GM21825 (cell line): ENCODE measurements at regions not wholly inside any gene's neighbourhood (a gene's known extent, or its start where the extent isn't known, plus 50 kb on each side); places are given as distances from the start of the nearest gene placed in this dataset.
"Not testable (repeated sequence)": the region's sequence is repeated elsewhere in the genome, so short reads cannot be mapped to it uniquely, and the experiment has no call there.

ENCODE experiments used
- ATAC-seq: cut with Tn5 transposase; IDR thresholded peaks from one replicate; pipeline ENCODE4 v1.9.1; 2021; ENCODE audit warnings: mild to moderate bottlenecking, moderate library complexity; ENCODE audit not compliant: unreplicated experiment

DNA sequence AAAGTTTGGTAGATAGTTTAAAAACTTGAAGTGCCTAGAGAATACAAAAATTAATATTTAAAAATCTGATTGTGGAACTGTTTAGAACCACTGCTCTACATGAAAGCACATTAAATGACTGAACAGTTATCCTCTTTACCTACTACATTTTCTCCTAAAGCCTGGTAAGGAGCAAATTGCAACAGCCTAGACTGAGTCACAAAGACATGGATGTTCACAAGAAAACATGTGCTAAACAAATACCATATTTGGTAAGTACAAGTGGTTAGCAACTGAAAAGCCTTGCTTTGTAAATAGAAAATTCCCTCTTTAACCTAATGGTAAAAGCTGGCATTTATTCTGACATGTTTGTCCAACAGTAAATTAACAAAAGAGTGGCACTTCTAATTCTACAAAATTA lies 203.1 kb downstream of the FBXO8 start:
- no peak for ATAC-seq

DNA sequence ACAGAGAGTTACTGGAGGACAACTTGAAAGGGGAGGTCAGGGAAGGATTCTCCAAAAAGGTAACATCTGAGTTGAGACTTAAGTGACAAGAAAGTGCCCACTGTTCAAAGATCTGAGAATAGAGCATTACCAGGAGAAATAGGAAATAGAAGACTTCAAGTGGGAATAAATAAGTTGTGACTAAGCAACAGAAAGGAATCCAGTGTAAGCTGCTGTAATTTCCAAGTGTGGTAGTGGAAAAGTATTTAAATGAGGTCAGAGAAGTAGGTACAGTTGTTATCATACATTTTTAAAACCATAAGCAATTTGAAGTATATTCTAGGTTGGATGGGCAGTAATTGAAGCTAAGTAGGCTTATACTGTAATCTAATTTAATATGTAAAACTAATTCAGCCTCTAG lies 211.9 kb downstream of the FBXO8 start:
- ATAC-seq, result no peak

DNA sequence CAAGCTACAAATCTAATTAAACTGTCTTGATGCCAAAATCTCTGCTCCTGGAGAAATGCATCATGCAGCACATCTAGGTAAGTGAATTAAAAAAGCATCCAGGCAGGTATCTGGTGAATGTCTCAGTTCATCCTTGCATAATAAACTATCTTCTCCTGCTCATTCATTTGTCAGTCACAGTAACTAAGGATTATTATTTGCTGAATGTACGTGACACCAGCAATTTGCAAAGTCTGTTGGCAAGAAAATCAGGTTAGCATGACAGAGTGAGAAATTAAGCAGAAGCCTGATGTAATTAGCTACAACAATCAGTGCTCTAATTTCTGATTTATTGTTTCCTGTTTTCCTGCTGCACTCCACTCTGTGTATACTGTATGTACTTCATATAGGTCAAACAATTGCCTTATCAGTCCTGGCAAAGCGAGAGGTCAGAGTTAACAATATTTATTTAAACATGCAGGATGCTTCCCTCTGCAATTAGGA lies 213.6 kb downstream of the FBXO8 start:
- no peak for ATAC-seq

DNA sequence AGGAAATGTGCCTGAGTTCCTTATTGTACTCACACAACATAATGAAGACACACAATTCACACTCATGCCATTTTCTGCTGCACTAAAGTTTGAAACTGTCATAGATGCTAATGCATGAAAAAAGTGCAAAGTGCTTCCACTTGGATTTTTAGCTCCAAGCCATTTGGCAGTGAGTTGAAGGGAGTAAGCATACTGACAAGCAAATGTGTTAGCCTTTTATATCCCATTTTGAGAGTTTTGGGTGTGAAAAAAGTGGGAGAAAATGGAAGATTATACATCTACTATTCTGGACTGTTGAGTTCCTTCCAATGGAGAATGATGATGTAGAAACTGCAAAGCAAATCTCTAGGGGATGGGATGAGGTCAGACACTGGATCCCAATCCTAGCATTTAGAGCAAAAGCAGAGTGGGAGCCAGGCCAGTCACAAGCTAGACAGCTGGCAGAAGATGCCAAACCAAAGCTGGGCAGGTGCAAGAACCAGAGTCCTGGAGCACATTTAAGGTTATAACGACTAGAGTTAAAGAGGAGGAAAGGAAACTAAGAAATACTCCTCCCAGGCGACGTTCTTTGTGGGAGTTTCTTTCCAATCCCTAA lies 216.8 kb downstream of the FBXO8 start:
- ATAC-seq, result no peak

- no peak for ATAC-seq
Observed at GRCh38 chr4:174062831-174063230, 220.6 kb downstream of the FBXO8 start.

- no peak for ATAC-seq
Observed at GRCh38 chr4:174061026-174061425, 222.4 kb downstream of the FBXO8 start.

DNA sequence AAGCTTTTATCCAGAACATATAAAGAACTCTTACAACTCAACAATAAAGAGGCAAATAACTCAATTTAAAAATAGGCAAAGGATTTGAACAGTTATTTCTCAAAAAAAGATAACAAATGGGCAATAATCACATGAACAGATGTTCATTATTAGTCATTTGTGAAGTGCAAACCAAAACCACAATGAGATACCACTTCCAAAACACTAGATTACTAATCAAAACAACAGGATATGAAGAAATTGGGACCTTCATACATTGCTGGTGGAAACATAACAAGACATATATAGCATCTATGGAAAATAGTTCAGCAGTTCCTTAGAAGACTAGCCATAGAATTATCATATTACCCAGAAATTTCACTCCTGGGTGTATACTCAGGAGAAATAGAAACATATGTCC lies 224.6 kb downstream of the FBXO8 start:
- no peak for ATAC-seq

- no peak for ATAC-seq
Observed at GRCh38 chr4:174056959-174057358, 226.5 kb downstream of the FBXO8 start.

- ATAC-seq, result no peak
Observed at GRCh38 chr4:174055344-174055743, 228.1 kb downstream of the FBXO8 start.

DNA sequence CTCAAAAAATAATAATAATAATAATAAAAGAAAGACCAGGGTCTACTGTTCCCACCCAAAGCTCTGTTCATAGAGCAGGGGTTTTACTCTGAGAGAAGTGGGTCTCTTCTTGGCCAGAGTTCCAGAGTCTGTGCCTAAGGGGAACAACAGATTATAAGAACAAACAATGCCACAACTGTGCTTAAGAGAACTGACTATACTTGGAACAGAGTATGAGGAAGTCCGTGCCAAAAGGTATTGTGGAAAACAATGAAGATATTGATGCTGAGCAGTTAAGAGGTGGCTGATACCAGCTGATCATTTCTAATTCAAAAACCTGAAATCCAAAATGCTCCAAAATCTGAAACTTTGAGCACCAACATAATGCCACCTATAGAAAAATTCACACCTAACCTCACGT lies 229.6 kb downstream of the FBXO8 start:
- no peak for ATAC-seq

- no peak for ATAC-seq
Observed at GRCh38 chr4:174047363-174047762, 236.1 kb downstream of the FBXO8 start.

- ATAC-seq, result not testable (repeated sequence)
Observed at GRCh38 chr4:174045829-174046228, 237.6 kb downstream of the FBXO8 start.

DNA sequence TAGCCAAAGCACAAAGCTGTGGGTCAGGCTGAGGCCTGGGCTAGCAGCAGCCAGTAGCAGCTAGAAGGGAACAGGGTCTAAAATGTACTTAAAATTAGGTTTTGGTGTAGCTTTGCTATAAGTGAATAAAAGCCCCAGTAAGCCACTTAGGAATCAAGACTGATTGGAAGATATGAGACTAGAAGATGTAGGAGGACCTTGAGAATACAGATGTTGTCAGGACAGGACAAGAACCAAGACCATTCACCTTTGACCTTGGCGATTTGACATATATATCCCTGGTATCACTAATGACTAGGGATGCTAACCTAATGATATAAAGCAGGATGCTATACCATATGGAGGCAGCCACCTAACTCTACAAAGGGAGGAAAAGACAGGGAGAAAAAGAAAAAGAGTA lies 238.1 kb downstream of the FBXO8 start:
- ATAC-seq, result no peak

DNA sequence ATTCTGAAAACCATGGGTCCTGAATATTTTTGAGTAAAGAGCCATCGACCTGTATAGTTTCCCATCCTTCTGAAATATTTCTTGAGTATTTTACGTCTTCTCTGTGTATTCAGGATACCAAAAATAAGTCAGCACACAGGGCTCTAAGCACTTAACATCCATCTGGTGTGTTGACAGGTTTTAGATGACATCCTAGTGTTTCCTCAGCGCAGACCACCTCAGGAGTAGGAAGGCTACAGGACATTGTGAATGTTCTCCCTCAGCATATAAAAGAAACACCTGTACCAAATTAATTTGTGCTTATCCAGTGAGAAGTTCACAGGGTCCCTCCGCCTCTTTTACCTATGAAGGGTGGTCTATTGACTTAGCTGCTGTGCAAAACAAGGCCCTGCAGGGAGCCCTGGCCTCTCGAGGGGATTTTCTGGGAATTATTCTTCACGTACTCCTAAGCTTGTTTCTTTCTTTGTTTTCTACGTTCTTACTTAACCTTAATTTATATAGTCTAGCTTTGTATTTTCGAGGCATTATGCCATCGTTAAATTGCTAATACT lies 241.8 kb downstream of the FBXO8 start:
- no peak for ATAC-seq

- ATAC-seq, result no peak
Observed at GRCh38 chr4:174040287-174040686, 243.2 kb downstream of the FBXO8 start.

- ATAC-seq, result no peak
Observed at GRCh38 chr4:174038481-174038880, 245.0 kb downstream of the FBXO8 start.

- ATAC-seq, result no peak
Observed at GRCh38 chr4:174037631-174038030, 245.8 kb downstream of the FBXO8 start.

DNA sequence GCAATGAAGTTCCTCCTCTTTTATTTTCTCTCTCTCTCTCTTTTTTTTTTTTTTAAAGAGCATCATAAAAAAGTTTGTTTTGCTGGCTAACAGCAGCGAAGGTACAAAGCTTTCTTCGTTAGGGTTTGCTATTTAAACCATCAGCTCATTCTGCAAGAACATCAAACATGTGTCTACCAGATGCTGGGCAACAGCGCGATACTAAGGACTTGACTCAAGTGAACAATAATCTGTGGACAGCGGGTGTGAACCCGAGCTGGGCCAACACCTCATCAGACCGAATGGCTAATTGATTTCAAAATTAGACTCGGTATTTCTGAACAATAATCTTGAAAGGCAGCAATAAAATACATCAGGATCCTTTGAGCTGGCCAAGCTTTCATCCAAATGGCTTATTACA lies 246.4 kb downstream of the FBXO8 start:
- ATAC-seq, result no peak

DNA sequence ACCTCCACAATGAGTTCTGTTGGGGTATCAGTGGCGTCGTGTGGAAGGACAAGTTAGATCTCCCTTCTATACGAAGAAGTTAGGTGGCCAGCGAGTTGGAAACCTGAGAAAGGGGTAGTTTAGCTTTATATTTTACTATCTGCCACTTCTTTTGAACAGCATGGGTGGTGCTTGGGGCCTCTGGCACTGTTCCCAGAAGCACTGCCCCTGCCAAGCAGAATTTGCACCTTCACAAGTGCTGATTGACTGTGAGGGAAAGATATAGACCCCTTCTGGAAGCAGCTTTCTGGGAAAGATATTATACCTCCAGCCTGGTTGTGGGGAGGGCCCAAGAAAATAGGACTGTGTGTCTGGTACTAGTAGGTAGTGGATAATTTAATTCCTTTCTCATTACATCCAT lies 246.9 kb downstream of the FBXO8 start:
- no peak for ATAC-seq

DNA sequence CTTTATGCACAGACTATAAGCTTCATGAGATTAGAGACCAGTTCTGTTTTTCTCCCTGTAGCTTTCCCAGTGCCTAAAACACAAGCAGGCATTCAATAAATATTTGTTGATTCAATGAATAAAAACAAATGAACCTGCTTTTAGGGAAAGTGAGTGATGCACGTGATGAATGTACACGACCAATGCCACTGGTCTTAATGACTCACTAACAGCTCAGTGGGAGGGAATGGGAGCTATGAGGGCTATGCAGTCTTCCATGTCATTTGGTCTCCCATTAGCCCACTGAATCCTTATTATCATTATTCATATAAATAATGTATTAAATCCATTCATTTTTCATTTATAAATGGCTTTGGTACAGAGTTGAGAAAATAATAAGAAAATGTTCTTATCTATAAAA lies 247.4 kb downstream of the FBXO8 start:
- no peak for ATAC-seq

- ATAC-seq, result no peak
Observed at GRCh38 chr4:174023641-174024040, 259.8 kb downstream of the FBXO8 start.

DNA sequence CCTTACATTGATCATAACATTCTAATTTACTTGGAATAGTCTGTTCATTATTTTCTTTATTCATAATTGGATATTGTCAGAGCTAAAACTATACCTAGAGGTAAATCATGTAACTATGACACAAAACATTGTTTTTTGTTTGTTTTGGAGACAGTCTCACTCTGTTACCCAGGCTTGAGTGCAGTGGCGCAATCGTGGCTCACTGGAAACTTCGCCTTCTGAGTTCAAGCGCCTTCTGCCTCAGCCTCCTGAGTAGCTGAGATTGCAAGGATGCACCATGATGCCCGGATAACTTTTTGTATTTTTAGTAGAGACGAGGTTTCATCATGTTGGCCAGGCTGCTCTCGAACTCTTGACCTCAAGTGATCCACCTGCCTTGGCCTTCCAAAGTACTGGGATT lies 265.2 kb downstream of the FBXO8 start:
- ATAC-seq, result no peak

- no peak for ATAC-seq
Observed at GRCh38 chr4:174016251-174016650, 267.2 kb downstream of the FBXO8 start.
